OCI-LY7 (cell line): ENCODE measurements at regions not wholly inside any gene's neighbourhood (a gene's known extent, or its start where the extent isn't known, plus 50 kb on each side); places are given as distances from the start of the nearest gene placed in this dataset.
"Not testable (repeated sequence)": the region's sequence is repeated elsewhere in the genome, so short reads cannot be mapped to it uniquely, and the experiment has no call there.

Experiments used
- EZH2phosphoT487 ChIP-seq: fragments of 200-600 bp; sonication (generic); IDR thresholded peaks from 2 replicates; pipeline ENCODE4 v1.6.1; 2018; ENCODE audit warnings: low read depth, borderline replicate concordance, mild to moderate bottlenecking, mixed run types, antibody characterized with exemption, low read length, moderate library complexity, mixed read lengths
- TF ChIP-seq, protein P1 (sequence below): fragments of 200-600 bp; sonication (generic); conservative IDR thresholded peaks from 2 replicates; pipeline ENCODE4 v1.5.1; 2014; ENCODE audit warnings: mild to moderate bottlenecking, antibody characterized with exemption, low read length, moderate library complexity, mixed read lengths

DNA sequence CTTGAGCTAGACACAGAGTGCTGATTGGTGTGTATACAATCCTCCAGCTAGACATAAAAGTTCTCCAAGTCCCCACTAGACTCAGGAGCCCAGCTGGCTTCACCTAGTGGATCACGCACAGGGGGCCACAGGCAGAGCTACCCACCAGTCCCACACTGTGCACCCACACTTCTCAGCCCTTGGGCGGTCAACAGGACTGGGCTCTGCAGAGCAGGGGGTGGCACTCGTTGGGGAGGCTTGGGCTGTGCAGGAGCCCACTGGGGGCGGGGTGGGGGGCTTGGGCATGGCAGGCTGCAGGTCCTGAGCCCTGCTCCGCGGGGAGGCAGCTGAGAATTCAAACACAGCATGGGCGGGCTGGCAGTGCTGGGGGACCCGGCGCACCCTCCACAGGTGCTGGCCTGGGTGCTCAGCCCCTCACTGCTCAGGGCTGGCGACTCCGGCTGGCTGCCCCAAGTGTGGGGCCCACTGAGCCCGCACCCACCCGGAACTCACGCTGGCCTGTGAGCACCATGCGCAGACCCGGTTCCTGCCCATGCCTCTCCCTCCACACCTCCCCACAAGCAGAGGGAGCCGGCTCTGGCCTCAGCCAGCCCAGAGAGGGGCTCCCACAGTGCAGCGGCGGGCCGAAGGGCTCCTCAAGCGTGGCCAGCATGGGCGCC, 873.8 kb downstream of the PCDH17 start:
- TF ChIP-seq, protein P1, sequence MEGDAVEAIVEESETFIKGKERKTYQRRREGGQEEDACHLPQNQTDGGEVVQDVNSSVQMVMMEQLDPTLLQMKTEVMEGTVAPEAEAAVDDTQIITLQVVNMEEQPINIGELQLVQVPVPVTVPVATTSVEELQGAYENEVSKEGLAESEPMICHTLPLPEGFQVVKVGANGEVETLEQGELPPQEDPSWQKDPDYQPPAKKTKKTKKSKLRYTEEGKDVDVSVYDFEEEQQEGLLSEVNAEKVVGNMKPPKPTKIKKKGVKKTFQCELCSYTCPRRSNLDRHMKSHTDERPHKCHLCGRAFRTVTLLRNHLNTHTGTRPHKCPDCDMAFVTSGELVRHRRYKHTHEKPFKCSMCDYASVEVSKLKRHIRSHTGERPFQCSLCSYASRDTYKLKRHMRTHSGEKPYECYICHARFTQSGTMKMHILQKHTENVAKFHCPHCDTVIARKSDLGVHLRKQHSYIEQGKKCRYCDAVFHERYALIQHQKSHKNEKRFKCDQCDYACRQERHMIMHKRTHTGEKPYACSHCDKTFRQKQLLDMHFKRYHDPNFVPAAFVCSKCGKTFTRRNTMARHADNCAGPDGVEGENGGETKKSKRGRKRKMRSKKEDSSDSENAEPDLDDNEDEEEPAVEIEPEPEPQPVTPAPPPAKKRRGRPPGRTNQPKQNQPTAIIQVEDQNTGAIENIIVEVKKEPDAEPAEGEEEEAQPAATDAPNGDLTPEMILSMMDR: not testable (repeated sequence)
- TF ChIP-seq EZH2phosphoT487: not testable (repeated sequence)
